GM18951 (cell line): ENCODE measurements at regions not wholly inside any gene's neighbourhood (a gene's known extent, or its start where the extent isn't known, plus 50 kb on each side); places are given as distances from the start of the nearest gene placed in this dataset.

ENCODE experiments used
- POLR2A ChIP-seq: IDR thresholded peaks from 4 replicates; pipeline ENCODE4 v1.6.1; 2011; ENCODE audit warnings: mild to moderate bottlenecking; ENCODE audit not compliant: insufficient read length, insufficient read depth; ENCODE audit errors: extremely low read depth
- in situ Hi-C: fragments of 300-500 bp; cut with MboI; formaldehyde crosslinking; loops from one replicate; pipeline ENCODE4 v1.12.0; 2022; ENCODE audit warnings: low sequenced_read_pairs, mixed read lengths, inconsistent platforms; ENCODE audit not compliant: unreplicated experiment

- in situ Hi-C loops: no loop called here
- no peak for TF ChIP-seq POLR2A
Observed at GRCh38 chr9:69981686-69982445, 61.8 kb upstream of the MAMDC2 start.

GRCh38 chr9:69984831-69985230, 58.8 kb upstream of the MAMDC2 start:
- no peak for TF ChIP-seq POLR2A
- in situ Hi-C loops: no loop called here

- TF ChIP-seq POLR2A: no peak
- in situ Hi-C loops: no loop called here
Observed at GRCh38 chr9:69985971-69986370, 57.7 kb upstream of the MAMDC2 start.

- no peak for TF ChIP-seq POLR2A
Observed at GRCh38 chr9:69986970-69987369, 56.7 kb upstream of the MAMDC2 start.

GRCh38 chr9:69987457-69987856, 56.2 kb upstream of the MAMDC2 start:
- TF ChIP-seq POLR2A: no peak

More at GRCh38 chr9:69986970-69987369, 56.7 kb upstream of the MAMDC2 start:
- in situ Hi-C loops: no loop called here

GRCh38 chr9:69993110-69993509, 50.5 kb upstream of the MAMDC2 start:
- no peak for TF ChIP-seq POLR2A
- in situ Hi-C loops: no loop called here

More at GRCh38 chr9:69987457-69987856, 56.2 kb upstream of the MAMDC2 start:
- in situ Hi-C loops: no loop called here
